ENCODE measurements at regions not wholly inside any gene's neighbourhood (a gene's known extent, or its start where the extent isn't known, plus 50 kb on each side); places are given as distances from the start of the nearest gene placed in this dataset.
"Not testable (repeated sequence)": the region's sequence is repeated elsewhere in the genome, so short reads cannot be mapped to it uniquely, and the experiment has no call there.

DNA sequence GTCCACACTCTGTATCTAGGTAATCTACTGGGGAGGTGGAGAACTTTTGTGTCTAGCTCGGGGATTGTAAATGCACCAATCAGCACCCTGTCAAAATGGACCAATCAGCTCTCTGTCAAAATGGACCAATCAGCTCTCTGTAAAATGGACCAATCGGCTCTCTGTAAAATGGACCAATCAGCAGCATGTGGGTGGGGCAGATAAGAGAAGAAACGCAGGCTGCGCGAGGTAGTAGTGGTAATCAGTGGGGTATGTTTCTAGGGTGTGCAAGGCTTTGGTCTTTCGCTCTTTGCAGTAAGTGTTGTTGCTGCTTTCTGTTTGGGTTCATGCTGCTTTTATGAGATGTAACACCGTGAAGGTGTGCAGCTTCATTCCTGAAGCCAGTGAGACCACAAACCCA lies 98.0 kb upstream of the IGF1R start:
- TF ChIP-seq, protein P1, sequence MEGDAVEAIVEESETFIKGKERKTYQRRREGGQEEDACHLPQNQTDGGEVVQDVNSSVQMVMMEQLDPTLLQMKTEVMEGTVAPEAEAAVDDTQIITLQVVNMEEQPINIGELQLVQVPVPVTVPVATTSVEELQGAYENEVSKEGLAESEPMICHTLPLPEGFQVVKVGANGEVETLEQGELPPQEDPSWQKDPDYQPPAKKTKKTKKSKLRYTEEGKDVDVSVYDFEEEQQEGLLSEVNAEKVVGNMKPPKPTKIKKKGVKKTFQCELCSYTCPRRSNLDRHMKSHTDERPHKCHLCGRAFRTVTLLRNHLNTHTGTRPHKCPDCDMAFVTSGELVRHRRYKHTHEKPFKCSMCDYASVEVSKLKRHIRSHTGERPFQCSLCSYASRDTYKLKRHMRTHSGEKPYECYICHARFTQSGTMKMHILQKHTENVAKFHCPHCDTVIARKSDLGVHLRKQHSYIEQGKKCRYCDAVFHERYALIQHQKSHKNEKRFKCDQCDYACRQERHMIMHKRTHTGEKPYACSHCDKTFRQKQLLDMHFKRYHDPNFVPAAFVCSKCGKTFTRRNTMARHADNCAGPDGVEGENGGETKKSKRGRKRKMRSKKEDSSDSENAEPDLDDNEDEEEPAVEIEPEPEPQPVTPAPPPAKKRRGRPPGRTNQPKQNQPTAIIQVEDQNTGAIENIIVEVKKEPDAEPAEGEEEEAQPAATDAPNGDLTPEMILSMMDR (IDR thresholded peaks at IDR 0.05) = not testable (repeated sequence)
- TF ChIP-seq GTF2I (CRISPR knock-in tag; conservative IDR thresholded peaks at IDR 0.05); ESRRA (CRISPR knock-in tag; IDR thresholded peaks at IDR 0.05; ENCODE audit: borderline replicate concordance); CREB1 (CRISPR knock-in tag; IDR thresholded peaks at IDR 0.05): not testable (repeated sequence)
- TF ChIP-seq, protein P2, sequence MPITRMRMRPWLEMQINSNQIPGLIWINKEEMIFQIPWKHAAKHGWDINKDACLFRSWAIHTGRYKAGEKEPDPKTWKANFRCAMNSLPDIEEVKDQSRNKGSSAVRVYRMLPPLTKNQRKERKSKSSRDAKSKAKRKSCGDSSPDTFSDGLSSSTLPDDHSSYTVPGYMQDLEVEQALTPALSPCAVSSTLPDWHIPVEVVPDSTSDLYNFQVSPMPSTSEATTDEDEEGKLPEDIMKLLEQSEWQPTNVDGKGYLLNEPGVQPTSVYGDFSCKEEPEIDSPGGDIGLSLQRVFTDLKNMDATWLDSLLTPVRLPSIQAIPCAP (CRISPR knock-in tag; IDR thresholded peaks at IDR 0.05) = not testable (repeated sequence)
- TF ChIP-seq, protein P3, sequence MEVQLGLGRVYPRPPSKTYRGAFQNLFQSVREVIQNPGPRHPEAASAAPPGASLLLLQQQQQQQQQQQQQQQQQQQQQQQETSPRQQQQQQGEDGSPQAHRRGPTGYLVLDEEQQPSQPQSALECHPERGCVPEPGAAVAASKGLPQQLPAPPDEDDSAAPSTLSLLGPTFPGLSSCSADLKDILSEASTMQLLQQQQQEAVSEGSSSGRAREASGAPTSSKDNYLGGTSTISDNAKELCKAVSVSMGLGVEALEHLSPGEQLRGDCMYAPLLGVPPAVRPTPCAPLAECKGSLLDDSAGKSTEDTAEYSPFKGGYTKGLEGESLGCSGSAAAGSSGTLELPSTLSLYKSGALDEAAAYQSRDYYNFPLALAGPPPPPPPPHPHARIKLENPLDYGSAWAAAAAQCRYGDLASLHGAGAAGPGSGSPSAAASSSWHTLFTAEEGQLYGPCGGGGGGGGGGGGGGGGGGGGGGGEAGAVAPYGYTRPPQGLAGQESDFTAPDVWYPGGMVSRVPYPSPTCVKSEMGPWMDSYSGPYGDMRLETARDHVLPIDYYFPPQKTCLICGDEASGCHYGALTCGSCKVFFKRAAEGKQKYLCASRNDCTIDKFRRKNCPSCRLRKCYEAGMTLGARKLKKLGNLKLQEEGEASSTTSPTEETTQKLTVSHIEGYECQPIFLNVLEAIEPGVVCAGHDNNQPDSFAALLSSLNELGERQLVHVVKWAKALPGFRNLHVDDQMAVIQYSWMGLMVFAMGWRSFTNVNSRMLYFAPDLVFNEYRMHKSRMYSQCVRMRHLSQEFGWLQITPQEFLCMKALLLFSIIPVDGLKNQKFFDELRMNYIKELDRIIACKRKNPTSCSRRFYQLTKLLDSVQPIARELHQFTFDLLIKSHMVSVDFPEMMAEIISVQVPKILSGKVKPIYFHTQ (CRISPR knock-in tag; IDR thresholded peaks at IDR 0.05) = not testable (repeated sequence)
- TF ChIP-seq, protein P4, sequence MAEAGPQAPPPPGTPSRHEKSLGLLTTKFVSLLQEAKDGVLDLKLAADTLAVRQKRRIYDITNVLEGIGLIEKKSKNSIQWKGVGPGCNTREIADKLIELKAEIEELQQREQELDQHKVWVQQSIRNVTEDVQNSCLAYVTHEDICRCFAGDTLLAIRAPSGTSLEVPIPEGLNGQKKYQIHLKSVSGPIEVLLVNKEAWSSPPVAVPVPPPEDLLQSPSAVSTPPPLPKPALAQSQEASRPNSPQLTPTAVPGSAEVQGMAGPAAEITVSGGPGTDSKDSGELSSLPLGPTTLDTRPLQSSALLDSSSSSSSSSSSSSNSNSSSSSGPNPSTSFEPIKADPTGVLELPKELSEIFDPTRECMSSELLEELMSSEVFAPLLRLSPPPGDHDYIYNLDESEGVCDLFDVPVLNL (CRISPR knock-in tag; IDR thresholded peaks at IDR 0.05; ENCODE audit: borderline replicate concordance, low read depth) = not testable (repeated sequence)

All from WTC11 (cell line).